GM19324 (cell line): ENCODE measurements at regions not wholly inside any gene's neighbourhood (a gene's known extent, or its start where the extent isn't known, plus 50 kb on each side); places are given as distances from the start of the nearest gene placed in this dataset.

Experiments
- ATAC-seq: cut with Tn5 transposase; IDR thresholded peaks from one replicate; pipeline ENCODE4 v1.9.1; 2021; ENCODE audit warnings: mild to moderate bottlenecking, moderate library complexity; ENCODE audit not compliant: unreplicated experiment, low FRiP score

- ATAC-seq = no peak
Measured at GRCh38 chr9:86405926-86406325, 51.7 kb upstream of the TUT7 start.

- no peak for ATAC-seq
Measured at GRCh38 chr9:86405086-86405491, 50.9 kb upstream of the TUT7 start.
